Keratinocyte (primary cell): ENCODE measurements at regions not wholly inside any gene's neighbourhood (a gene's known extent, or its start where the extent isn't known, plus 50 kb on each side); places are given as distances from the start of the nearest gene placed in this dataset.

ENCODE experiments used
- DNase-seq: peaks from one replicate; pipeline ENCODE4 v3.0.0-alpha.2; 2011; ENCODE audit warnings: low read depth, missing footprints, low spot score
- FAIRE-seq: peaks from 2 replicates; lab custom pipeline; 2011; peaks lifted over from hg19 to GRCh38; lab: Jason Lieb, UNC
- H2AFZ ChIP-seq: 2 replicates; pipeline ENCODE4 v1.6.0; 2012; ENCODE audit warnings: low read length, control low read depth, inconsistent platforms; ENCODE audit not compliant: control insufficient read depth
- H3K27ac ChIP-seq: 2 replicates; pipeline ENCODE4 v1.5.1; 2011; ENCODE audit warnings: low read length; ENCODE audit not compliant: control insufficient read depth, insufficient read depth
- H3K27me3 ChIP-seq: 3 replicates; pipeline ENCODE4 v1.6.0; 2011; ENCODE audit warnings: low read length; ENCODE audit not compliant: control insufficient read depth, insufficient read depth; ENCODE audit errors: extremely low read depth
- H3K36me3 ChIP-seq, 2 experiments: 2 replicates in 1 of 2; 3 replicates in 1 of 2; pipeline ENCODE4 v1.5.1; 2011; ENCODE audit warnings: low read length in 2 of 2, mild to moderate bottlenecking in 1 of 2; ENCODE audit not compliant: control insufficient read depth in 2 of 2, insufficient read depth in 2 of 2; ENCODE audit errors: extremely low read depth in 1 of 2
- H3K4me1 ChIP-seq: 3 replicates; pipeline ENCODE4 v1.5.1; 2011; ENCODE audit warnings: low read length; ENCODE audit not compliant: control insufficient read depth, insufficient read depth; ENCODE audit errors: extremely low read depth
- H3K4me2 ChIP-seq: 3 replicates; pipeline ENCODE4 v1.6.0; 2011; ENCODE audit warnings: low read depth, low read length; ENCODE audit not compliant: control insufficient read depth, insufficient read depth; ENCODE audit errors: extremely low read depth
- H3K4me3 ChIP-seq, 3 experiments: fragments of 200-600 bp in 1 of 3; sonication (generic) in 1 of 3; 2 replicates in 2 of 3; 3 replicates in 1 of 3; pipeline ENCODE4 v1.5.1; 2011 to 2016; ENCODE audit warnings: low read length in 3 of 3, mild to moderate bottlenecking in 3 of 3, control low read depth in 2 of 3, inconsistent platforms in 1 of 3, low read depth in 1 of 3, mixed read lengths in 1 of 3, mixed run types in 1 of 3, moderate library complexity in 1 of 3; ENCODE audit not compliant: control insufficient read depth in 2 of 3, insufficient read depth in 2 of 3; ENCODE audit errors: extremely low read depth in 1 of 3
- H3K79me2 ChIP-seq: 2 replicates; pipeline ENCODE4 v1.6.0; 2012; ENCODE audit warnings: low read length; ENCODE audit not compliant: control insufficient read depth, insufficient read depth
- H3K9ac ChIP-seq: 3 replicates; pipeline ENCODE4 v1.6.0; 2011; ENCODE audit warnings: low read length; ENCODE audit not compliant: control insufficient read depth, insufficient read depth; ENCODE audit errors: extremely low read depth
- H3K9me1 ChIP-seq: 3 replicates; pipeline ENCODE4 v1.6.0; 2011; ENCODE audit warnings: low read length; ENCODE audit not compliant: control insufficient read depth, insufficient read depth; ENCODE audit errors: extremely low read depth
- H3K9me3 ChIP-seq: 2 replicates; pipeline ENCODE4 v1.5.1; 2012; ENCODE audit warnings: low read depth, low read length; ENCODE audit not compliant: control insufficient read depth
- H4K20me1 ChIP-seq: 3 replicates; pipeline ENCODE4 v1.6.0; 2011; ENCODE audit warnings: low read length; ENCODE audit not compliant: control insufficient read depth, insufficient read depth; ENCODE audit errors: extremely low read depth
- EZH2 ChIP-seq: IDR thresholded peaks from one replicate; pipeline ENCODE4 v1.6.1; 2012; ENCODE audit warnings: inconsistent platforms, mild to moderate bottlenecking, low read length, moderate library complexity
- dilution Hi-C: fragments of 300-500 bp; cut with MboI; formaldehyde crosslinking; loops from one replicate; pipeline ENCODE4 v1.7.0; 2020; ENCODE audit warnings: low sequenced_read_pairs; ENCODE audit not compliant: extremely low pct_ligation_motif_present
- TF ChIP-seq, protein P1 (sequence below), 3 experiments: IDR thresholded peaks in 1 of 3; conservative IDR thresholded peaks in 1 of 3; optimal IDR thresholded peaks in 1 of 3; 2 replicates in 2 of 3; 3 replicates in 1 of 3; pipeline versions ENCODE3 to v1.5.1; 2011; ENCODE audit warnings: low read length in 3 of 3, mild to moderate bottlenecking in 3 of 3, moderate library complexity in 2 of 3, control low read depth in 1 of 3, inconsistent platforms in 1 of 3; ENCODE audit not compliant: insufficient read depth in 2 of 3; ENCODE audit errors: extremely low read depth in 1 of 3

DNA sequence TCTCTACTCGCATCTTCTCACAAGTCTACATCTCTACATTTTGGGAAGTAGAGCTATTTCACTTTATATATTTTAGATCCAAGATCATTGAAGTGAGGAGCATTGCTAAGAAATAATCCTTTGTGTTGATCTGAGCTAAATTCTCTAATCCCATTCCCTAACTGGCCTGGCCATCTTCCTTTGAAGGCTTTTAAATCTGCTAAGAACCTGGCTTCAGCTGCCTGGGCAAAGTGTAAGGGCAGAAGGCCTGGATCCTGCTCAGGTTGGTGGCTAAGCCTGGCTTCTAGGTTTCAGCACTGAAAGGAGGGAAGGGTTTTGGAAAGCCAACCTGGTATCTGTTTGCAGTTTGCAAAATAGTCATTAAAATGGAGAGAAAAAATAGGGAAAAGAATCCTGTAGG, 167.6 kb downstream of the BRINP2 start:
- Histone ChIP-seq H3K9ac (no peak overlapping the region), H3K36me3 (no peaks in the 10 kb centered on the region), H3K9me1 (no peaks in the 10 kb centered on the region), H2AFZ (no peak overlapping the region), H3K9me3 (no peaks in the 10 kb centered on the region), H4K20me1 (no peaks in the 10 kb centered on the region), H3K4me2 (no peak overlapping the region), H3K4me3 (no peak overlapping the region), H3K27ac (no peak overlapping the region), H3K79me2 (no peaks in the 10 kb centered on the region), H3K27me3 (peaks cover 13% of the 10 kb centered on the region), H3K4me1 (no peaks in the 10 kb centered on the region)
- DNase-seq (no peak), FAIRE-seq (no peak)
- dilution Hi-C loops, result no loop called here
- no peak for TF ChIP-seq EZH2
- TF ChIP-seq, protein P1, sequence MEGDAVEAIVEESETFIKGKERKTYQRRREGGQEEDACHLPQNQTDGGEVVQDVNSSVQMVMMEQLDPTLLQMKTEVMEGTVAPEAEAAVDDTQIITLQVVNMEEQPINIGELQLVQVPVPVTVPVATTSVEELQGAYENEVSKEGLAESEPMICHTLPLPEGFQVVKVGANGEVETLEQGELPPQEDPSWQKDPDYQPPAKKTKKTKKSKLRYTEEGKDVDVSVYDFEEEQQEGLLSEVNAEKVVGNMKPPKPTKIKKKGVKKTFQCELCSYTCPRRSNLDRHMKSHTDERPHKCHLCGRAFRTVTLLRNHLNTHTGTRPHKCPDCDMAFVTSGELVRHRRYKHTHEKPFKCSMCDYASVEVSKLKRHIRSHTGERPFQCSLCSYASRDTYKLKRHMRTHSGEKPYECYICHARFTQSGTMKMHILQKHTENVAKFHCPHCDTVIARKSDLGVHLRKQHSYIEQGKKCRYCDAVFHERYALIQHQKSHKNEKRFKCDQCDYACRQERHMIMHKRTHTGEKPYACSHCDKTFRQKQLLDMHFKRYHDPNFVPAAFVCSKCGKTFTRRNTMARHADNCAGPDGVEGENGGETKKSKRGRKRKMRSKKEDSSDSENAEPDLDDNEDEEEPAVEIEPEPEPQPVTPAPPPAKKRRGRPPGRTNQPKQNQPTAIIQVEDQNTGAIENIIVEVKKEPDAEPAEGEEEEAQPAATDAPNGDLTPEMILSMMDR (optimal IDR thresholded peaks at IDR 0.05 in 1 of 3, IDR thresholded peaks at IDR 0.05 in 1 of 3, conservative IDR thresholded peaks at IDR 0.05 in 1 of 3; ENCODE audit: extremely low read depth in 1 of 3, insufficient read depth in 2 of 3, low read length in 3 of 3), result no peak

DNA sequence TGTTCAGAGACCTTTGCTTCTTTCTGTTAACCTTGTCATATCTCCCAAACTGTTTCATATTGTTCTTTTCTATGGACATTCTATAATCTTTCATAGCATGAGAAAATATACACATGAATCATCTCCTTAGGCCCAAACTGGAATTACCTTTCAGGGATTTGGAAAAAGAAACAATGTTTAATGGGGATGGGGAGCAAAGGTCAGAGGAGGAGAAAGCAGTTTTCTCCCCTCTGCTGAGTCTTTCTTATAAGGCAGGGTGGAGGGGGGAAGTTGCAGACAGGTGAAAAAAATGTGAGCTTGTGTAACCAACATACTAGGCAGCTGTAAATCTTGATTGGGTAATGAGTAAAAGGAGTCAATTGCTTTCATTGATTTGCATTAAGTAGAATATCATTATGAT, 164.1 kb downstream of the BRINP2 start:
- Histone ChIP-seq H3K27ac (no peak overlapping the region), H2AFZ (no peak overlapping the region), H3K4me1 (no peaks in the 10 kb centered on the region), H3K9me1 (no peaks in the 10 kb centered on the region), H3K9me3 (no peaks in the 10 kb centered on the region), H3K36me3 (no peaks in the 10 kb centered on the region), H3K9ac (no peak overlapping the region), H4K20me1 (no peaks in the 10 kb centered on the region), H3K79me2 (no peaks in the 10 kb centered on the region), H3K4me2 (no peak overlapping the region), H3K27me3 (no peaks in the 10 kb centered on the region), H3K4me3 (no peak overlapping the region)
- no peak for DNase-seq
- no peak for FAIRE-seq
- dilution Hi-C loops, result no loop called here
- TF ChIP-seq EZH2, result no peak
- TF ChIP-seq, protein P1 (optimal IDR thresholded peaks at IDR 0.05 in 1 of 3, IDR thresholded peaks at IDR 0.05 in 1 of 3, conservative IDR thresholded peaks at IDR 0.05 in 1 of 3; ENCODE audit: extremely low read depth in 1 of 3, insufficient read depth in 2 of 3, low read length in 3 of 3), result no peak
